ENCODE measurements at regions not wholly inside any gene's neighbourhood (a gene's known extent, or its start where the extent isn't known, plus 50 kb on each side); places are given as distances from the start of the nearest gene placed in this dataset.

GRCh38 chr9:31275419-31275818 is 1109.0 kb upstream of the ACO1 start:
- TF ChIP-seq, protein P1, sequence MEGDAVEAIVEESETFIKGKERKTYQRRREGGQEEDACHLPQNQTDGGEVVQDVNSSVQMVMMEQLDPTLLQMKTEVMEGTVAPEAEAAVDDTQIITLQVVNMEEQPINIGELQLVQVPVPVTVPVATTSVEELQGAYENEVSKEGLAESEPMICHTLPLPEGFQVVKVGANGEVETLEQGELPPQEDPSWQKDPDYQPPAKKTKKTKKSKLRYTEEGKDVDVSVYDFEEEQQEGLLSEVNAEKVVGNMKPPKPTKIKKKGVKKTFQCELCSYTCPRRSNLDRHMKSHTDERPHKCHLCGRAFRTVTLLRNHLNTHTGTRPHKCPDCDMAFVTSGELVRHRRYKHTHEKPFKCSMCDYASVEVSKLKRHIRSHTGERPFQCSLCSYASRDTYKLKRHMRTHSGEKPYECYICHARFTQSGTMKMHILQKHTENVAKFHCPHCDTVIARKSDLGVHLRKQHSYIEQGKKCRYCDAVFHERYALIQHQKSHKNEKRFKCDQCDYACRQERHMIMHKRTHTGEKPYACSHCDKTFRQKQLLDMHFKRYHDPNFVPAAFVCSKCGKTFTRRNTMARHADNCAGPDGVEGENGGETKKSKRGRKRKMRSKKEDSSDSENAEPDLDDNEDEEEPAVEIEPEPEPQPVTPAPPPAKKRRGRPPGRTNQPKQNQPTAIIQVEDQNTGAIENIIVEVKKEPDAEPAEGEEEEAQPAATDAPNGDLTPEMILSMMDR (IDR thresholded peaks at IDR 0.05) = no peak
- Histone ChIP-seq H3K27me3 (no peaks in the 10 kb centered on the region), H3K36me3 (no peaks in the 10 kb centered on the region), H3K4me1 (no peaks in the 10 kb centered on the region), H3K9me3 (no peaks in the 10 kb centered on the region), H3K4me3 (no peak overlapping the region), H3K27ac (no peak overlapping the region)
- intact Hi-C loops (cut with DNase I) = no loop called here
- no peak for DNase-seq (ENCODE audit: low spot score in 2 of 2)

- Histone ChIP-seq H3K4me3 (no peak overlapping the region), H3K36me3 (no peaks in the 10 kb centered on the region), H3K4me1 (no peaks in the 10 kb centered on the region), H3K27me3 (no peaks in the 10 kb centered on the region), H3K9me3 (no peaks in the 10 kb centered on the region), H3K27ac (no peak overlapping the region)
- TF ChIP-seq, protein P1 (IDR thresholded peaks at IDR 0.05) = no peak
- intact Hi-C loops (cut with DNase I) = no loop called here
- no peak for DNase-seq (ENCODE audit: low spot score in 2 of 2)
These were observed 1093.7 kb upstream of the ACO1 start for GRCh38 chr9:31290731-31291130.

DNA sequence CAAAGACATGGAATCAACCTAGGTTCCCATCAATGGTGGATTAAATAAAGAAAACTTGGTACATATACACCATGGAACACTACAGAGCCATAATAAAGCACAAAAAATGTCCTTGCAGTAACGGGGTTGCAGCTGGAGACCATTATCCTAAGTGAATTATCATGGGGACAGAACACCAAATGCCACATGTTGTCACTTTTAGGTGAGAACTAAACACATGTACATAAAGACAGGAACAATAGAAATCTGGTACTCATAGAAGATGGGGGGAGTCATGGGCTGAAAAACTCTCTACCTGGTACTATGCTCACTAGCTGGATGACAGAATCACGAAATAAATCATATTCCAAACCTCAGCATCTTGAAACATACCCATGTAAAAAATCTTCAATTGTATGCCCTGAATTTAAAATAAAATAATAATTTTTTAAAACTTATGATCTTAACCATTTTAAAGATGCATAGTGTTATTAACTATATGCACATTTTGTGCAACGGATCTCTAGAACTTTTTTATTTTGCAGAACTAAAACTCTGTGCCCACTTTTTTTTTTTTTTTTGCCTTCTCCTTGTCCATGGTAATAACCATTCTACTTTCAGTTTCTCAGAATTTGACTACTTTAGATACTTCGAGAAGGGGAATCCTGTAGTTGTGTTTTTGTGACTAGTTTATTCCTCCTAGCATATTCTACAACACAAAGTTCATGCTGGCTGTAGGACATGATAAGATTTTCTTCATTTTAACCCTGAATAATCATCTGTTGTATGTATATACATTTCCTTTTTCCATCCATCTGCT is 1081.6 kb upstream of the ACO1 start:
- Histone ChIP-seq H3K4me1 (no peaks in the 10 kb centered on the region), H3K9me3 (no peaks in the 10 kb centered on the region), H3K27me3 (no peaks in the 10 kb centered on the region), H3K4me3 (no peak overlapping the region), H3K36me3 (no peaks in the 10 kb centered on the region), H3K27ac (no peak overlapping the region)
- TF ChIP-seq, protein P1 (IDR thresholded peaks at IDR 0.05) = no peak
- intact Hi-C loops (cut with DNase I) = no loop called here
- DNase-seq (ENCODE audit: low spot score in 2 of 2) = no peak

DNA sequence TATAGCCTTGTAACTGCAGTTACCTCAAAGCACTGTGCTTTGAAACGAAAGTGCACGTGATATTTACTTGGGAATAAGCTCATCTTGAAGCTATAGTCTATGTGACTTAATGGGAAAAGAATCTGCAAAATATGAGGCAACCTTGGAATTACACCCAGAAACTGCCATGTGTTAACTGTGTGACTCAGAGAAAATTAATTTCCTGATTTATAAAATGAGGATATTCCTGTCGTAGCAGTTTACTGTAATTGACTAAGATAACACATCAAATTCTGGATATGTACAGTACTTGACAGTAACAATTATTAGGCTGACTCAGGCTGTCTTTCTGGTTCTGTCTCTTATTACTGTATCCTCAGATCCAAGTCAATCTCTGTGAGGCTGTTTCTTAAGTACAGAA is 1079.9 kb upstream of the ACO1 start:
- H3K27me3 ChIP-seq = no peaks in the 10 kb centered on the region
- no peak for DNase-seq (ENCODE audit: low spot score in 2 of 2)
- no peak overlapping the region for H3K4me3 ChIP-seq
- no peaks in the 10 kb centered on the region for H3K4me1 ChIP-seq
- no peaks in the 10 kb centered on the region for H3K9me3 ChIP-seq
- no peak overlapping the region for H3K27ac ChIP-seq
- intact Hi-C loops (cut with DNase I) = no loop called here
- TF ChIP-seq, protein P1 (IDR thresholded peaks at IDR 0.05) = no peak
- H3K36me3 ChIP-seq = no peaks in the 10 kb centered on the region

DNA sequence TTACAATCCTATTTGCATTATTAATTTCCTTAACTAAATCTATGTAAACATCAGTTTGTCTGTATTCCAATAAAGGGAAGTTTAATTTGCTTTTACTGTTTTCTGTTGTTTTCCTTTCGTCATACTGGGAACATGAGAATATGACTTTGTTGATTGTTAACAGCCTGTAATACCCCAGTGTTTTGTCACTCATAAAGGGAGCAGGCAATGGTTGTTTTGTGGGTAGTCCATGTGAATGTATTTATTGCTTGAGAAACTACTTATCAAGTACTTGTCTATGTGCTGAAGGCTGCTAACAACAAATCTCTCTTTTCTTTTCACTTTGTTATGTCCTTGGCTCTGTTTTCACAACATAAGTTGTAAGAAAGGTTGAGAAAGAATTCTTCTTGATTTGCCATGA is 1070.2 kb upstream of the ACO1 start:
- H3K4me1 ChIP-seq = no peaks in the 10 kb centered on the region
- H3K36me3 ChIP-seq = no peaks in the 10 kb centered on the region
- no peak overlapping the region for H3K4me3 ChIP-seq
- TF ChIP-seq, protein P1 (IDR thresholded peaks at IDR 0.05) = no peak
- H3K9me3 ChIP-seq = no peaks in the 10 kb centered on the region
- H3K27ac ChIP-seq = no peak overlapping the region
- H3K27me3 ChIP-seq = no peaks in the 10 kb centered on the region
- DNase-seq (ENCODE audit: low spot score in 2 of 2) = no peak
- intact Hi-C loops (cut with DNase I) = no loop called here

All from ascending aorta (tissue), 2 donors.